ENCODE measurements at regions not wholly inside any gene's neighbourhood (a gene's known extent, or its start where the extent isn't known, plus 50 kb on each side); places are given as distances from the start of the nearest gene placed in this dataset.
"Not testable (repeated sequence)": the region's sequence is repeated elsewhere in the genome, so short reads cannot be mapped to it uniquely, and the experiment has no call there.

DNA sequence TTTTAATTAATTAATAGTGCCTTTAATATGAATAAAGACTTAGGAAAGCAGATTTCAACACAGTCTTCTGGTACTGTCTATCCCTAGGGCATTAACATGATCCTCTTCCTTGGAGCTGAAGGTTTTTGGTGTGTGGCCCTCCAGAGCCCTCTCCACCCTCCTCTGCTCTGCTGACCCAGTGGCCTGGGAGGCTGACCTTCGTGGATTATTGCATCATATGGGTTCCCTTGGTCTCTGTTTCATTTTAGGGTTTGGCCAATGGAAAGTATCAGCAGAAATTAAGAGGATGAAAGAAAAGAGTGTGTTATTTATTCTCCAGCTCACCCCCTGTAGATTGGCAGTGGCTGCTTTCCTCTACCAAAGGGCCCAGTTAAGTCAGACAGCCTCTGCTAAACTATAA lies 73.8 kb upstream of the KIF2A start:
- TF ChIP-seq CTCF (IDR thresholded peaks at IDR 0.05); EZH2phosphoT487 (IDR thresholded peaks at IDR 0.05; ENCODE audit: borderline replicate concordance, low read depth); RFX5 (IDR thresholded peaks at IDR 0.05; ENCODE audit: low read length); SMC3 (IDR thresholded peaks at IDR 0.05; ENCODE audit: low read depth, low read length); SIN3A (IDR thresholded peaks at IDR 0.05; ENCODE audit: borderline replicate concordance, low read depth, low read length); EP300 (IDR thresholded peaks at IDR 0.05; ENCODE audit: borderline replicate concordance in 1 of 2, low read depth in 1 of 2, low read length in 1 of 2); RCOR1 (IDR thresholded peaks at IDR 0.05; ENCODE audit: low read length); POLR2AphosphoS5 (IDR thresholded peaks at IDR 0.05; ENCODE audit: low read depth, low read length); CHD2 (IDR thresholded peaks at IDR 0.05; ENCODE audit: low read length, partially characterized antibody); RAD21 (IDR thresholded peaks at IDR 0.05; ENCODE audit: low read length); JUND (IDR thresholded peaks at IDR 0.05): not testable (repeated sequence)
- TF ChIP-seq, protein P1, sequence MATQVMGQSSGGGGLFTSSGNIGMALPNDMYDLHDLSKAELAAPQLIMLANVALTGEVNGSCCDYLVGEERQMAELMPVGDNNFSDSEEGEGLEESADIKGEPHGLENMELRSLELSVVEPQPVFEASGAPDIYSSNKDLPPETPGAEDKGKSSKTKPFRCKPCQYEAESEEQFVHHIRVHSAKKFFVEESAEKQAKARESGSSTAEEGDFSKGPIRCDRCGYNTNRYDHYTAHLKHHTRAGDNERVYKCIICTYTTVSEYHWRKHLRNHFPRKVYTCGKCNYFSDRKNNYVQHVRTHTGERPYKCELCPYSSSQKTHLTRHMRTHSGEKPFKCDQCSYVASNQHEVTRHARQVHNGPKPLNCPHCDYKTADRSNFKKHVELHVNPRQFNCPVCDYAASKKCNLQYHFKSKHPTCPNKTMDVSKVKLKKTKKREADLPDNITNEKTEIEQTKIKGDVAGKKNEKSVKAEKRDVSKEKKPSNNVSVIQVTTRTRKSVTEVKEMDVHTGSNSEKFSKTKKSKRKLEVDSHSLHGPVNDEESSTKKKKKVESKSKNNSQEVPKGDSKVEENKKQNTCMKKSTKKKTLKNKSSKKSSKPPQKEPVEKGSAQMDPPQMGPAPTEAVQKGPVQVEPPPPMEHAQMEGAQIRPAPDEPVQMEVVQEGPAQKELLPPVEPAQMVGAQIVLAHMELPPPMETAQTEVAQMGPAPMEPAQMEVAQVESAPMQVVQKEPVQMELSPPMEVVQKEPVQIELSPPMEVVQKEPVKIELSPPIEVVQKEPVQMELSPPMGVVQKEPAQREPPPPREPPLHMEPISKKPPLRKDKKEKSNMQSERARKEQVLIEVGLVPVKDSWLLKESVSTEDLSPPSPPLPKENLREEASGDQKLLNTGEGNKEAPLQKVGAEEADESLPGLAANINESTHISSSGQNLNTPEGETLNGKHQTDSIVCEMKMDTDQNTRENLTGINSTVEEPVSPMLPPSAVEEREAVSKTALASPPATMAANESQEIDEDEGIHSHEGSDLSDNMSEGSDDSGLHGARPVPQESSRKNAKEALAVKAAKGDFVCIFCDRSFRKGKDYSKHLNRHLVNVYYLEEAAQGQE (IDR thresholded peaks at IDR 0.05; ENCODE audit: low read depth, low read length) = not testable (repeated sequence)
